GM12878 (cell line): ENCODE measurements at regions not wholly inside any gene's neighbourhood (a gene's known extent, or its start where the extent isn't known, plus 50 kb on each side); places are given as distances from the start of the nearest gene placed in this dataset.

Source experiments
- ATAC-seq: fragments of 200-7000 bp; cut with Tn5 transposase; 3 replicates; pipeline ENCODE4 v1.9.1; 2020; ENCODE audit warnings: mild to moderate bottlenecking, moderate library complexity
- BruUV-seq: library from RNA; stranded (reverse); fragments of 400-500 nt; replicated peaks from 2 replicates; lab custom pipeline; 2021; lab: Mats Ljungman, UMichigan
- CTCF ChIA-PET: fragments of 300-600 bp; sonication (Branson Sonifier 250); formaldehyde crosslinking; extraction: SDS; loops from one replicate; lab custom pipeline; 2021; ENCODE audit warnings: inconsistent platforms; lab: Yijun Ruan, JAX
- POLR2A ChIA-PET: fragments of 350-600 bp; formaldehyde crosslinking; extraction: SDS; loops from one replicate; lab custom pipeline; 2021; ENCODE audit warnings: inconsistent platforms; lab: Charles Lee
- RAD21 ChIA-PET: fragments of 300-600 bp; sonication (Branson Sonifier 250); formaldehyde crosslinking; loops from one replicate; lab custom pipeline; 2023; ENCODE audit warnings: antibody characterized with exemption; ENCODE audit not compliant: unreplicated experiment; lab: Charles Lee
- SMC1A ChIA-PET: fragments of 300-600 bp; sonication (Branson Sonifier 250); formaldehyde crosslinking; loops from one replicate; lab custom pipeline; 2023; ENCODE audit not compliant: unreplicated experiment, uncharacterized antibody; lab: Charles Lee
- DNase-seq: peaks from one replicate; pipeline ENCODE4 v3.0.0-alpha.2; 2011; ENCODE audit warnings: low read depth, low spot score
- FAIRE-seq: peaks from 3 replicates; lab custom pipeline; 2011; peaks lifted over from hg19 to GRCh38; lab: Jason Lieb, UNC
- H2AFZ ChIP-seq: 2 replicates; pipeline ENCODE4 v1.6.0; 2011; ENCODE audit warnings: low read depth, low read length, control low read depth; ENCODE audit not compliant: control insufficient read depth
- H3K27ac ChIP-seq: 2 replicates; pipeline ENCODE4 v1.5.1; 2011; ENCODE audit warnings: control low read depth; ENCODE audit not compliant: control insufficient read depth, insufficient read depth
- H3K27me3 ChIP-seq, 2 experiments: replicated peaks in 1 of 2; 2 replicates each; pipeline versions ENCODE4 v1.6.0 to v1.6.1; 2011; ENCODE audit warnings: low read length in 1 of 2; ENCODE audit not compliant: control insufficient read depth in 2 of 2, insufficient read depth in 2 of 2
- H3K36me3 ChIP-seq, 2 experiments: 2 replicates each; pipeline ENCODE4 v1.5.1; 2011; ENCODE audit warnings: low read length in 1 of 2; ENCODE audit not compliant: control insufficient read depth in 2 of 2, insufficient read depth in 2 of 2
- H3K4me1 ChIP-seq: 2 replicates; pipeline ENCODE4 v1.6.1; 2011; ENCODE audit warnings: mild to moderate bottlenecking, low read length, moderate library complexity, mixed read lengths; ENCODE audit not compliant: control insufficient read depth, insufficient read depth
- H3K4me2 ChIP-seq: 2 replicates; pipeline ENCODE4 v1.6.0; 2011; ENCODE audit warnings: control low read depth; ENCODE audit not compliant: control insufficient read depth, insufficient read depth
- H3K4me3 ChIP-seq: fragments of 200-600 bp; sonication (generic); 2 replicates; pipeline ENCODE4 v1.5.1; 2016
- H3K79me2 ChIP-seq: 2 replicates; pipeline ENCODE4 v1.6.0; 2011; ENCODE audit warnings: low read length; ENCODE audit not compliant: control insufficient read depth, insufficient read depth
- H3K9ac ChIP-seq: 2 replicates; pipeline ENCODE4 v1.8.0; 2011; ENCODE audit warnings: low read length, control low read depth, mixed read lengths; ENCODE audit not compliant: control insufficient read depth, insufficient read depth
- H3K9me3 ChIP-seq: replicated peaks from 3 replicates; pipeline ENCODE4 v1.5.1; 2011; ENCODE audit warnings: mild to moderate bottlenecking, low read length; ENCODE audit not compliant: control insufficient read depth, insufficient read depth
- H4K20me1 ChIP-seq: 2 replicates; pipeline ENCODE4 v1.6.0; 2011; ENCODE audit not compliant: control insufficient read depth, insufficient read depth
- BCLAF1 ChIP-seq: fragments of 450-650 bp; IDR thresholded peaks from 2 replicates; pipeline ENCODE4 v1.6.1; 2017; ENCODE audit warnings: antibody characterized with exemption, mild to moderate bottlenecking, moderate library complexity
- CBX3 ChIP-seq: fragments of 200-600 bp; sonication (generic); IDR thresholded peaks from 2 replicates; pipeline ENCODE4 v1.6.1; 2016; ENCODE audit warnings: low read depth, borderline replicate concordance
- EED ChIP-seq: sonication (generic); IDR thresholded peaks from 2 replicates; pipeline ENCODE4 v1.6.1; 2016; ENCODE audit warnings: antibody characterized with exemption, low read depth
- MLLT1 ChIP-seq: fragments of 450-650 bp; IDR thresholded peaks from 2 replicates; pipeline ENCODE4 v1.6.1; 2016; ENCODE audit warnings: mild to moderate bottlenecking
- NFIC ChIP-seq: IDR thresholded peaks from 2 replicates; pipeline ENCODE4 v1.6.1; 2012; ENCODE audit warnings: low read depth, mild to moderate bottlenecking, inconsistent platforms, low read length, moderate library complexity
- SMAD5 ChIP-seq: IDR thresholded peaks from 2 replicates; pipeline ENCODE4 v1.6.1; 2016; ENCODE audit warnings: antibody characterized with exemption, low read depth
- ZNF24 ChIP-seq: fragments of 450-650 bp; IDR thresholded peaks from 2 replicates; pipeline ENCODE4 v1.6.1; 2017; ENCODE audit warnings: antibody characterized with exemption, mild to moderate bottlenecking
- WGBS: methylation state at CpG from one replicate; pipeline ENCODE4 v1.1.6; 2016; ENCODE audit warnings: low lambda C conversion rate; ENCODE audit not compliant: insufficient replicate concordance, insufficient coverage; ENCODE audit errors: missing lambda C conversion rate; 5-methylcytosine and 5-hydroxymethylcytosine counted together
- in situ Hi-C: fragments of 300-500 bp; cut with MboI; formaldehyde crosslinking; loops from 9 replicates; pipeline ENCODE4 v1.14.3; 2018; ENCODE audit warnings: mixed read lengths
- intact Hi-C: fragments of 100-400 bp; cut with micrococcal nuclease; formaldehyde crosslinking; loops from one replicate; pipeline ENCODE4 v1.14.2; 2022; ENCODE audit not compliant: unreplicated experiment

- Histone ChIP-seq H3K27ac (no peak overlapping the region), H3K9me3 (no peaks in the 10 kb centered on the region), H3K4me3 (no peak overlapping the region), H3K79me2 (no peaks in the 10 kb centered on the region), H3K36me3 (no peaks in the 10 kb centered on the region), H3K4me1 (no peaks in the 10 kb centered on the region), H3K9ac (no peak overlapping the region), H4K20me1 (no peaks in the 10 kb centered on the region), H3K4me2 (no peak overlapping the region), H2AFZ (no peak overlapping the region)
- FAIRE-seq (no peak), ATAC-seq (no peak)
- CTCF ChIA-PET = no interaction called here
- RAD21 ChIA-PET = no interaction called here
- SMC1A ChIA-PET = no interaction called here
- in situ Hi-C loops = no loop called here
- 0% methylated on average over 1 of the region's 1 CpG for WGBS
- BruUV-seq = no TSS peak
- POLR2A ChIA-PET = no interaction called here
- no peak for TF ChIP-seq MLLT1
- no peak for TF ChIP-seq ZNF24
- TF ChIP-seq EED = no peak
- TF ChIP-seq BCLAF1 = no peak
- no peak for TF ChIP-seq SMAD5
- no peak for TF ChIP-seq NFIC
- TF ChIP-seq CBX3 = no peak
- TF ChIP-seq, all 136 proteins: peak for 0
- no peaks in the 10 kb centered on the region for H3K27me3 ChIP-seq
- intact Hi-C loops = no loop called here
- DNase-seq = no peak
These were observed 605.5 kb downstream of the LTN1 start for GRCh38 chr21:28387220-28387619.
